Ecto neural progenitor cell (in vitro differentiated cells): ENCODE measurements at regions not wholly inside any gene's neighbourhood (a gene's known extent, or its start where the extent isn't known, plus 50 kb on each side); places are given as distances from the start of the nearest gene placed in this dataset.

ENCODE experiments used
- DNase-seq: peaks from one replicate; pipeline ENCODE4 v3.0.0-alpha.2; 2018; ENCODE audit warnings: low spot score

DNA sequence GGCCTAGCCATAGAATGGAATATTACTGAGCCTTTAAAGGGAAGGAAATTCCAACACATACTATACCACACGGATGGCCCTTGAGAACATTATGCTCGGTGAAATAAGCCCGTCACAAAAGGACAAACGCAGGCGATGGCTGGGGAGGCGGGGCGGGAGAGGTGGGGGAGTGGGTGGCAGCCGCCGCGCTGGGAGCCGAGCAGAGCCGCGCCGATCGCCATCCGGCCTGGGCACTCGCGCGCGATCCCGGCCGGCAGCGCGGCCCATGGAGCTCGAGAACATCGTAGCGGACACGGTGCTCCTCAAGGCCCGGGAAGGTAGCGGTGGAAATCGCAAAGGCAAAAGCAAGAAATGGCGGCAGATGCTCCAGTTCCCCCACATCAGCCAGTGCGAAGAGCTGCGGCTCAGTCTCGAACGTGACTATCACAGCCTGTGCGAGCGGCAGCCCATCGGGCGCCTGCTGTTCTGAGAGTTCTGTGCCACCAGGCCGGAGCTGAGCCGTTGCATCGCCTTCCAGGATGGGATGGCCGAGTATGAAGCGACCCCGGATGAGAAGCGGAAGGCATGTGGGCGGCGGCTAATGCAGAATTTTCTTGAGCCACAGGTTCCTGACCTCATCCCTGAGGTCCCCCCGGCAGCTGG, 140.1 kb downstream of the ZDHHC20 start:
- no peak for DNase-seq

DNA sequence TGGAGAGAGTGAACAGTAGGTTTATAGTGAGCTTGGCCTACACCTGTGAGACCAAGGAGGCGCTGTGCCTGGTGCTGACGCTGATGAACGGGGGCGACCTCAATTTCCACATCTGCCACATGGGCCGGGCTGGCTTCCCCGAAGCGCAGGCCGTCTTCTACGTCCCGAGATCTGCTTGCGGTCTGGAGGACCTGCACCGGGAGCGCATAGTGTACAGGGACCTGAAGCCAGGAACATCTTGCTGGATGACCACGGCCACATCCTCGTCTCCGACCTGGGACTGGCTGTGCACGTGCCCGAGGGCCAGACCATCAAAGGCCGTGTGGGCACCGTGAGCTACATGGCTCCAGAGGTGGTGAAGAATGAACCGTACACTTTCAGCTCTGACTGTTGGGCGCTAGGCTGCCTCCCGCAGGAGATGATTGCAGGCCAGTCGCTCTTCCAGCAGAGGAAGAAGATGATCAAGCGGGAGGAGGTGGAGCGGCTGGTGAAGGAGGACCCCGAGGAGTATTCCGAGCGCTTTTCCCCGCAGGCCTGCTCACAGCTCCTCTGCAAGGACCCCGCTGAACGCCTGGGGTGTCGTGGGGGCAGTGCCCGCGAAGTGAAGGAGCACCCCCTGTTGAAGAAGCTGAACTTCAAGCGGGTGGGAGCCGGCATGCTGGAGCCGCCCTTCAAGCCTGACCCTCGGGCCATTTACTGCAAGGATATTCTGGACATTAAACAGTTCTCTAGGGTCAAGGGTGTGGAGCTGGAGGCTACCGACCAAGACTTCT, 139.0 kb downstream of the ZDHHC20 start:
- DNase-seq, result no peak

DNA sequence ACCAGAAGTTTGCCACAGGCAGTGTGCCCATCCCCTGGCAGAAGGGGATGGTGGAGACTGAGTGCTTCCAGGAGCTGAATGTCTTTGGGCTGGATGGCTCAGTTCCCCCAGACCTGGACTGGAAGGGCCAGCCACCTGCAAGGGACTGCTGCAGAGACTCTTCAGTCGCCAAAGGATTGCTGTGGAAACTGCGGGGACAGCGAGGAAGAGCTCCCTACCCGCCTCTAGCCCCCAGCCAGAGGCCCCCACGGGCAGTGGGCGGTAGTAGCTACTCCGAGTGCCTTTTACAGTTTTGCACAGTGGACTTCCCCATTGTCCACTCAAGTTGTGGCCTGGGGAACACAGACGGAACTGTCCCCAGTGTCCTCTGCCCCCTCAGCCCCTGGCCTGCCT, 138.5 kb downstream of the ZDHHC20 start:
- no peak for DNase-seq

DNA sequence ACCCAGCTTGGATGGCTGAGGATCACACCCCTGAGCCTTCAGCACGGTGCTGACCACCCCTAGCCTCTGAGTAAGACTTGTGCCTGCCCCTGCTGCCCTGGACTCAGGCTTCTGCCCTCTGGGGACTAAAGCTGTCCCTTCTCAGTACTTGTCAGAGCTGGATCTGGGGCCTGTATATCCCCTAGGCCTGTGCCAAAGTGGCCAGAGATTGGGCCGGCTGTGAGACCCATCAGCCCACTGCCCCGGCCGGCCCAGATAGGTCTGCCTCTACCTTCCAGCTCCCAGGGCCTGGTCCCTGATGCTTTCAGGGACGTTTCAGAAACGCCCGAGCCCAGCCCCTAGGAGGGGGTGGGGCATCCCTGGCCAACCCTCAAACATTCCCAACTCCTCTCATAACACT, 137.8 kb downstream of the ZDHHC20 start:
- DNase-seq, result no peak

DNA sequence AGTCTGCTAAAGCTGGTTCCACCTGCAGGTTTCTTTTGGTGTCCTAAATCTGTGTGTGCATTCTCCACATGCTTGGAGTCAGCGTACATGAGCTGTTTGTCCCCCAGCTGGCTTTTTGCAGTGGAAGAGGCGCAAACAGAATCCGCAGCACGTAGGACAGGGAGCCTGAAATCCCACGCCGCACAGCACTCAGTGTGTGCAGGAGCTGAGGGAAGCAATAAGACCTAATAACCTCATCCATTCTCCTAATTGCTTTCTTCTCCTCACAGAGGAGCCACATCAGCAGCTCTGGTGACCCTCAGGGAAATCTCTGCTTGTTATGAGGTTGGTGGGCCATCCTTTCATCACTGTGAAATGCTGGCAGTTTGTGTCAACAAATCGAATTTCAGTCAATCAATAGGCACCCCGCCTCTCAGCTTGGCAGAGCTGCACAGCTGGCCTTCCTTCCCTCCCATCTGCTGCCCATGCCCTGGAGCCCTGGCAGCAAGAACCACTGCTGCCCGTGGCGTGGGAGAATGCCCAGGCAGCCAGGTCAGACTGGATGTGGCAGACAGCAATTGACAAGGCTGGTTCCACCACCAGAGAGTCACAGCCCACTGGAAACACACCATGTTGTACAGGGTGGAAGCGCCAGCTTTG, 136.7 kb downstream of the ZDHHC20 start:
- DNase-seq, result no peak
